ENCODE measurements at regions not wholly inside any gene's neighbourhood (a gene's known extent, or its start where the extent isn't known, plus 50 kb on each side); places are given as distances from the start of the nearest gene placed in this dataset.
A peak's percentile ranks its signal among the peaks of the same experiment; 100 is the strongest.

DNA sequence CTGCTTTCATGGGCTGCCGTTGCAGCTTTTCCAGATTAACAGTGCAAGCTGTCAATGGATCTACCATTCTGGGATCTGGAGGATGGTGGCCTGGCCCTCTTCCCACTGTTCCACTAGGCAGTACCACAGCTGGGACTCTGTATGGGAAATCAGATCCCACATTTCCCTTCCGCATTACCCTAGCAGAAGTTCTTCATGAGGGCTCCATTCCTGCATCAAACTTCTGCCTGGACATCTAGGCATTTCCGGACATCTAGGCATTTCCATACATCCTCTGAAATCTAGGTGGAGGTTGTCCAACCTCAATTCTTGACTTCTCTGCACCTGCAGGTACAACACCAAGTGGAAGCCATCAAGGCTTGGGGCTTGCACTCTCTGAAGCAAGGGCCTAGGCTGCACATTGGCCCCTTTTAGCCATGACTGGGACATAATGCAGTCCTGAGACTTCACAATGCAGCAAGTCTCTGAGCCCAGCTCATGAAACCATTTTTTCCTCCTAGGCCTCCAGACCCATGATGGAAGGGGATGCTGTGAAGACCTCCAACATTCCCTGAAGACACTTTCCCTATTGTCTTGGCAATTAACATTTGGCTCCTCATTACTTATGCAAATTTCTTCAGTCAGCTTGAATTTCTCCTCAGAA lies 863.3 kb downstream of the C12orf50 start:
- no peak for DNase-seq (ENCODE audit: low spot score)

DNA sequence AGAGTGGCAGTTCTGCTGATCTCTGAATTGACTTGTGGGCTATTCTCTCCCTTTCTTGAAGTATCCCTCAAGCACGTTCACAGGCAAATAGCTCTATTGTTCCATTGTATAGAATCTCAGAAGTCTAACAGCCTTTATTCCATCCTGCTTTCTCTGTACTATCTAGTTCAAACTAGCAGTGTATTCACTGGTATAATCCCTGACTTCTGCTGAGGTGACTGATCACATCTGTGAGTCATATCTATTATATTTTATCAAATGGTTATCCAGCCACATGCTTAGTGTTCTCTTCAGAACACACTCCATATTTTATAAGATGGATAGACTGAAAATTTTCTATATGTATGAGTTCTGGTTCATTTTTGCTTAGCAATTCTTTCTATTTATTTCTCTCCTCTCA lies 866.1 kb downstream of the C12orf50 start:
- DNase-seq (ENCODE audit: low spot score) = no peak

DNA sequence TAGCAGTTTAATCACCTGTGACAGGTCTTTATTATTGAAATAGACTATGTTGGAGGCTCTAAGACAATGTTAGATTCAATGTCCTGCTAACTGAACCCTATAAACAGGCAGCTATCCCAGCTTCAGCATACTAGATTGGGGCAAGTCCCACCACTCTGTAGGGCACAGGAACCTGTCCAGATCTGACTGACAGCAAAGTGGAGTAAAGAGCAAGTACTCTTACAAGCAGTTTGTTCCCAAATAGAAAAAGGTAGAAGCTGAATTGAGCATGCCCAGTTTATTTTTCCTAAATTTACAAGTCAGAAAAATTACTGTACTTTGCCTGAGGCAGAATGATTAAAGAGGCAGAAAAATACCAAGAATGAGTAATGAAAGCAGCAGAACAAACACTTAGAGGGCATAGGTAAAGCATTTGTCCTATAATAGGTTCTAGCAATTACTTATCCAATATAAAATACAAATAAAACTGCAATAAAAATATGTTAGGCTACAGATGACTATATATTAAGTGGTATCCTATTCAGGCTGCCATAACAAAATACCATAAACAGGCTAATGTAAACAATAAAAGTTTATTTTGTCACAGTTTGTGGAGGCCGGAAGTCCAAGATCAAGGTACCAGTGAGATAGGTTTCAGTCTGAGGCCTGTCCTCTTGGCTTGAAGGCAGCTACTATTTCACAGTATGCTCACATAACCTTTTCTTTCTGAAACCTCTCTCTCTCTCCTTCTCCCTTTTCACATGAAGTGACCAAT lies 868.2 kb downstream of the C12orf50 start:
- DNase-seq (ENCODE audit: low spot score) = no peak

DNA sequence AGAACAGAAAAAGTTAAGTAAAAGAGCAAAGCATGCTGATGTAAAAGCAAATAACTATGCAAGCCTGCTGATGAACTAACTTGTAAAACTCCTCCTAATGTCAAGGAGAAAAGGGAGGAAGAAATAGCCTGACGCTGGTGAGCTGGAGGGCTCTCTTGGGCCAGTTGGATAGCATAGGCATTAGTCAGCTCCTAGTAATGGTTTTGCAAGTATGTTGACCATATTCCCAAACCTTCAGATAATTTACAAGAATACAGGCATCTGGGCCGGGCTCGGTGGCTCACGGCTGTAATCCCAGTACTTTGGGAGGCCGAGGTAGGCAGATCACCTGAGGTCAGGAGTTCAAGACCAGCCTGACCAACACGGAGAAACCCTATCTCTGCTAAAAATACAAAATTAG lies 871.4 kb downstream of the C12orf50 start:
- no peak for DNase-seq (ENCODE audit: low spot score)

DNA sequence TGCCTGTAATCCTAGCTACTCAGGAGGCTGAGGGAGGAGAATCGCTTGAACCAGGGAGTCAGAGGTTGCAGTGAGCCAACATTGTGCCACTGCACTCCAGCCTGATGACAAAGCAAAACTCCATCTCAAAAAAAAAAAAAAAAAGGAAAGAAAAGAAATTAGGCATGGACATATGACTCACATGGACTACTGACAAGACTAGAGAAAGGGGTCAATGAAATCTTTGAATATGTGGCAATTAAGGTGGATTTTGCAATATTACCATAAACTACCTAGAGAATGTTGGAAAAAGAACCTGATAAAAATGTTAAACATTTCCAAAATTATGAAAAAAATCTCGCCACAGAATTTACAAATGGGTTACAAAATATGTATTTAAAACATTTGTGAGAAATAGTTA lies 873.6 kb downstream of the C12orf50 start:
- no peak for DNase-seq (ENCODE audit: low spot score)

DNA sequence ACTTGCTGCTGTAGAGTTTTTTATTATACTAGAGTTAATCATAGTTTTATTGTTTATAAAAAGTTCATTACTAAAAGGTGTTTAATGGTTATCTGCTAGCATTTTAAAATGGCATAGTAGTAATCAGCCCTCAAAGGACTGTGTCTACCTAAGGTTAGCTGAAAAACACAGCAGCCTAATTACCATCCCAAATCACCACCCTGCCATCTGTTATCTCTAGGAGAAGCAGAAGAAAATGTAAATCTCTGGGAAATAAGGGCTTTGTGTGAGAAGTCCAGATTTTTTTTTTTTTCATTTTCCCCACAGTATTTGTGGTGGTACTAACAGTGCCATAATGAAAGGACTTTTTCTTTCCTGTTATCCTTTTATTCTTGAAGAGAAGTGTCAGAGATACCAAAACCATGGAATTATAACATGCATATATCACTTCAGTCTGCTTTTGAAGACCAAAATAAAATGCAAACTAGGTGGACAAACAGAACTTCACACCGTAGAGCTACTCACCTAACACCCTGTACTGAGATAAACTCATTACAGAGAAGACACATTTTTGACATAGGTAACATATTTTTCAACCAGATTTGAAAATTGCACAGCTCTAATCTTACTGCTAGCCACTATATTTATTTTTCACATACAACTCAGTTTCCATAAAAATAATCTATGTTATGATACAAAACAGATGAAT lies 876.2 kb downstream of the C12orf50 start:
- no peak for DNase-seq (ENCODE audit: low spot score)

DNA sequence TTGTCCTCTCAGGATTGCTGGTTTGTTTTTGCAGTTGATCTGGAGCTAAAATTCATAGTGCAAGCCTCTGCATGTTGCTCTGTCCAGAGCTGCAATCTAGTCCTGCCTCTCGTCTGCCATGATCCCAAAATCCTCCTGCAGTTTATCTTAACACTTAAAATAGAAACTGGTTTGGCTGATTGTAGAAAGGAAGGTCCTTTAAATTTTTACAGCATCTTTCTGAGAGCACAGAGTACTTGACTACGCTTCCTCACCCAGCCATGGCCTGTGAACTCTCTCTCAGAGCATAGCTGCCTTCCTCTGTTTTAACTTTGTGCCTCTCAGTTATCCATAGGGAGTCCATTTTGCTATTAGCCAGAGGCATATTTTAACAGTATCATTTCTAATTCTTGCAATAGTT lies 877.1 kb downstream of the C12orf50 start:
- DNase-seq (ENCODE audit: low spot score) = no peak

DNA sequence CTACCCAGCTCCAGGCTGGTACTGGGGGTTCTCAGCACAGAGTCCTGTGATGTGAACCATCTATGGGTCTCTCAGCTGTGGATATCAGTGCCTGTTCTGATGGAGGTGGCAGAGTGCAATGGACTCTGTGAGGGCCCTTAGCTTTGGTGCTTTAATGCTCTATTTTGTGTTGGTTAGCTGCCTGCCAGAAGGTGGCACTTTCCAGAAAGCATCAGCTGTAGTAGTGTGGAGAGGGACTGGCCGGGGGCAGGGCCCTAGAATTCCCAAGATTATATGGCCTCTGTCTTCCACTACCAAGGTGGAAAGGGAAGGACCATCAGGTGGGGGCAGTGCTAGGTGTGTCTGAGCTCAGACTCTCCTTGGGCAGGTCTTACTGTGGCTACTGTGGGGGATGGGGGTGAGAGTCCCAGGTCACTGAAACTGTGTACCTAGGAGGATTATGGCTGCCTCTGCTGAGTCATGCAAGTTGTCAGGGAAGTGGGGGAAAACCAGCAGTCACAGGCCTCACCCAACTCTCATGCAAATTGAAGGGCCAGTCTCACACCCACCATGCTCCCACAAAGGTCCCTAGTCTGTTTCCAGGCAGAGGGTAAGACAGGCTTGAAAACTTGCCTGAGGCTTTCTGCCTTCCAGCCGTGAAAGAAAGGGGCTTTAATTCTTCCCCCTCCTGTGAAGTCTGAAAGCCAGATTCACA lies 878.1 kb downstream of the C12orf50 start:
- peak; percentile 25 for DNase-seq (ENCODE audit: low spot score)

DNA sequence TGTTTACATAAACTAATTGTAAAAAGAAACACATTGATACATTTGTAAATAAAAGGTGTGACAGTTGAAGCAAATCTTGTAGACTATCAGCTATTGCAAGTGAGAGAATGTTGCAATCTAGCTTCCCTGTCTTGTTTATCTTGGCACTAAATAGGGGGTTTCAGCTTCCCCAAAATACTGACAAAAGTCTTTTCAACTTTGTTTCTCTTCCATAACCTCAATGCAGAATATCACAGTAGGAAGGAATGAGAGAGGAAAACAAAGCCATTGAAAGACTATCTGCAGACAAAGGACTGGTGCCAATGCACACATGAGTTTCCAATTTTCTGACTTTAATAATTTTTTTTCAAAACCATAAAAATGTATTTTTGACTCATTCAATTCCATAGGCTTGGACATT lies 886.2 kb upstream of the MGAT4C start:
- DNase-seq (ENCODE audit: low spot score) = no peak

DNA sequence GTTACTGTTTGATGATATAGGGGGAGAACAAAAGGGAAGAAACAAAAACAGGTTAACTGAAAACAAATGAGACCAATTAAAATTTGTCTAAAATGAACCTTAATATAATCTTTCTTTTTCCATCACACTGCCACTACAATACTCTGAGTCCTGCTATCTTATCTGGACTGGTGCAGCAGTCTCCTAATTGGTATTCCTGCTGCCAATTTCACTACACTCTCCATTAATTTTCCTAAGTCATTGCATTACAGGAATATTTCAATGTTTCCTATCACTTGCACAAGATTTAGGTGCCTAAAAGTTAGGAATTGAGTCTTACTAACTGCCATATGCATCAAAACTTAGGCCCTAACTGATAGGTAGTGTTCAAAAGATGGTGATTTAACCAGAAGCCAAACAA lies 884.9 kb upstream of the MGAT4C start:
- DNase-seq (ENCODE audit: low spot score) = no peak

DNA sequence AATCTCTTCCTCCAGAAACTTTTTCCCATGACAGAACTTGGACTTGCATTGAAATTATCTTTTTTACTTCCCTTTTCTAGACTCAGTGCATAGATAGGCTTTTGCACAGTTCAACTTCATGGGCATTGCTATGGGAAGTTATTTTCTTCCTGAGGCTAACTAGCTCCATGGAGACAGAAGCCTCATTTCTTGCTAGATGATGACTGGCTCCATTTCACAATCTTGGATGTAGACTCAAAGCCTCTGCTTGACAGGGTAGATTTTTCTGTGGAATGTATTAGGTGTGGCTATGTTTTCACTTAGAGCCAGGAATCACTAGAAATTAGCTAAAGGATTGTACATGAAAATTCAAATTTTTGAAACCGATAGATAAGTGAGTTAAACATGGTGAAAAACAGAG lies 884.1 kb upstream of the MGAT4C start:
- no peak for DNase-seq (ENCODE audit: low spot score)

DNA sequence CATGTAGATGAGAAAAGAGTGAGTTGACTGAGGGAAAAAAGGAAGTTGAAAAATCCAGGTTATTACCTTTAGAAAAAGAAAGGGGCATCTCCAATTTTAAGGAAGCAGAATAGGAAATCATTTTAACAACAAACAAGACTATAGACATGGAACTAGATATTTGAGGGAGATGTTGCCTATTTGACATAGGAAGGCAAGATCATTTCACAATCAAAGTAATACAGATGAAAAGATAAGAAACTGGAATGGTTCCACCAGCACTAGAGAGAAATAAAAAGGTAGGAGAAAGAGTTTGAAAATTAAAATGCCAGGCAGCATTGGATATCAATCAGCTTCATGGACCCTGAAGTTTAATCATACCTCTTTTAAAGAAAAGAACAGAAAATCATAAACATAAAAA lies 881.0 kb upstream of the MGAT4C start:
- no peak for DNase-seq (ENCODE audit: low spot score)

DNA sequence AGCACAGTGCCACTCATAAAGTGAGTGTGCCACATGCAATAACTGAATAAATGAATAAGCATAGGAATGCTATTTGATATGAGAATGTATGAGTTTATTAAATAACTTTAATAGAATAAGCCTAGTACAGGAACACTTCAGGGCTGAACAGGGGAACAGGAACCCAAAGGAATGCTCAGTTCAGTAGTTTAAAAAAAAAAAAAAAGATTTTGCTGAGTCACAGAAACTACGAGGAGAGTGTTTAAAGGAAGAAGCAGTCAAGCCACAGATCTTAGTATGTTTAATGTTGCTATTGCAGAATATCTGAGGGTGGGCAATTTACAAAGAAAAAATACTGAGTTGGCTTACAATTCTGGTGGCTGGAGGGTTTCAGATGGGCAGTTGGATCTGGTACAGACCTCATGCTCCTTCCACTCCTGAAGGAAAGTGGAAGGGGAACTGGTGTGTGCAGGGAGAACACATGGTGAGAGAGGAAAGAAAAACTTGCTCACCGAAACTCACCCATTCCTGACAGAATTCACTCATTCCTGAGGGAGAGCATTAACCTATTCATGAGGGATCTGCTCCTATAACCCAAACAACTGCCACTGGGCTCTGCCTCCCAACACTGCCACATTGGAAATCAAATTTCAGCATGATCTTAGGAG lies 880.3 kb upstream of the MGAT4C start:
- no peak for DNase-seq (ENCODE audit: low spot score)

DNA sequence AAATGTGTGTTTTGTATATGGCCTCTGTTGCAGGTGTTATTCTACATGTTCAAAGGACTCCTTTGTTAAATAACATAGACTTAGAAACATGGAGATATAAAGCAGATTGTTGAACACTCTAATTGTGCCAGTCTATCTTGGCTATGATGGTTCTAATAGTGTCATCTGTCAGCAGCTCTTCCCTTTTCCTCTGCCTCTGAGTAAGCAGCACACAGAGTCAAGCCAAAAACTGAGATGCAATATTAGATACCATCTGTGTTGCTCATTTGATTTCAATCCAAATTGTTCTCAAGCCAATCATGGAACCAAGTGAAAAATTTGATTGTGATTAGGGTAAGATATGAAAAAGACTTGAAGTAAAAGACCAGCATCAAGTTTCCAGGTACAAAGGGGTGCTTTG lies 871.1 kb upstream of the MGAT4C start:
- no peak for DNase-seq (ENCODE audit: low spot score)

DNA sequence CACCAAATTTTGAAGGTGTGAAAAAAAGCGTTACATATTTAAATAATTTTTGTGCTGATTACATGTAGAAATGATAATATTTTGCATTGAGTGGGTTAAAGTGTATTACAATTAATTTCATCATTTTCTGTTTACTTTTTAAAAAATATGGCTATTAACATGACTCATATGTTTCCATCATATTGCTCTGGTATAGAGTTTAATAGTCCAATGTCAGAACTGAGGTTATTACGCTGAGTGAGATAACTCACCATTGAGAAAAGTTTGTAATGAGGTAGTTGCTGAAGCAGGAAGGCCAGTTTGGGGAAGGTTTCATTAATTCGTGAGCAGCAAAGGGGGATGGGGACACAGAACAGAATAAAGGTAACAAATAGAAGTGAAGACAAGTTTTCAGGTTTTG lies 865.7 kb upstream of the MGAT4C start:
- no peak for DNase-seq (ENCODE audit: low spot score)

DNA sequence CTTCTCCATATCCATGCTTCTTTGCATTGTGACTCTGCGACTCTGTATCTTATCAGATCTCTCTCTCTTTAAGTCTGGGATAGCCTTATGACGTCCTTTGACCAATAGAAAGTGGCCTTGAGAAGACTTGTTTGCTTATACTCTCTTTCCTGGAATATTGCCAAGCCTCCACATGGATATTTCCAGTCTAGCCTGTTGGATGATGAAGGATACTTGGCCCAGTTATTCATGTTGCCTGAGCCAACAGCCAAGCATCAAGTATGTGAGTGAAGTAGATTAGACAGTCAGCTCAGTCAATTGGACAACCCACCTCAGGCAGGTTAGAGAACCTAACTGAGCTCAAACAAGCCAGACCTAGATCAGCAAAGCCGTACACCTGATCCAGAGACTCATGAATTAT lies 864.2 kb upstream of the MGAT4C start:
- DNase-seq (ENCODE audit: low spot score) = peak; percentile 66

DNA sequence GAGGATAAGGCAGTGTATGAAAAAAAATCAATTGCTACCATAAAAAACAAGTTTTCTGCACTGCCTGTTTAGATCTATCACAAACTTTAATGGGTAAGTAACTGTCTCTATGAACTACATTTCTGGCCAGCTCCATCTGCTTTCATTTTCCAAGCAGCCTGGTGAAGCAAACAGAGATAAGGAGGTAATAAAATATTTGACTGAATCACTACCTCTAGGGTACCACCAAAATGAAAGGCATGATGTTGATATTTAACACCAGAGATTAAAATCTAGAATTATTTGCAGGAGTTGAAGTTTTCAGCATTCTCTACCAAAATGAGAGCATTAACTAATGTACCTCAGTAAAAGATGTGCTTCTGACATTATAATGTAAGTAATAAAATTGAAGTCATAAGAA lies 863.5 kb upstream of the MGAT4C start:
- no peak for DNase-seq (ENCODE audit: low spot score)

DNA sequence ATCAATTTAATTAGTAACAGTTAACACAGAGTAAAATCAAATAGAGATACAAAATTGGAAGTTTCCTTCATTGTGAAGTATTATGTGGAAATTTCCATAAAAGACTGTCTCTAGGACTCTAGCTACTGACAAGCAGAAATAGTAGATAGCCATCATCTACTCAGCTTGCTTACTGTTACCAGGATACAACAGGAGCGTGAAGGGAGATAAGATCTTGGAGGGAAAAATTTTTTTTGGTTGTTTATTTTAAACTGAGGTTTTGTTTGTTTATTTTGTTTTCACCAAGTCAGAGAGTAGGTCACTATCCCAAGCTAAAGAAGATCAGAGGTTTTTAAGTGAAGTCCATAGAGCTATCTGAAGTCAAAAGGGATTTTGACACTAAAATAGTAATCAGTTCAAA lies 861.3 kb upstream of the MGAT4C start:
- DNase-seq (ENCODE audit: low spot score) = no peak

DNA sequence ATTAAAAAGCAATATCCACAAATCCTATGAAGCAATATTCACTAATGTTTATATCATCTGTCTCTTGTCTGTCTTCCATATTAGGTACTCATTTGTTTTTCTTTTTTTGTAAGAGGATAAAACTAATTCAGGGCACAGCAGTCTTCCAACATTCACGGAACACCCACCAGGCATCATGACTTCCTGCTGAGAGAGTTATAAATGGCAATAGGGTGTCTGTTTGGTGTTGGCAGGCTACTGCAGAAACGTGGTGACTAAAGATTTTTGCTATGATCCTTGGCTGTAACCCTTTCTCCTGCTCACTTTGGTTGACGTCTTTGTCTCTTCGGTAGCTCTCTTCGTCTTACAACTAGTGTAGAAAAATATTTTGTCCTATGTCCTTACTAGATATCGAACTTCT lies 860.6 kb upstream of the MGAT4C start:
- no peak for DNase-seq (ENCODE audit: low spot score)

DNA sequence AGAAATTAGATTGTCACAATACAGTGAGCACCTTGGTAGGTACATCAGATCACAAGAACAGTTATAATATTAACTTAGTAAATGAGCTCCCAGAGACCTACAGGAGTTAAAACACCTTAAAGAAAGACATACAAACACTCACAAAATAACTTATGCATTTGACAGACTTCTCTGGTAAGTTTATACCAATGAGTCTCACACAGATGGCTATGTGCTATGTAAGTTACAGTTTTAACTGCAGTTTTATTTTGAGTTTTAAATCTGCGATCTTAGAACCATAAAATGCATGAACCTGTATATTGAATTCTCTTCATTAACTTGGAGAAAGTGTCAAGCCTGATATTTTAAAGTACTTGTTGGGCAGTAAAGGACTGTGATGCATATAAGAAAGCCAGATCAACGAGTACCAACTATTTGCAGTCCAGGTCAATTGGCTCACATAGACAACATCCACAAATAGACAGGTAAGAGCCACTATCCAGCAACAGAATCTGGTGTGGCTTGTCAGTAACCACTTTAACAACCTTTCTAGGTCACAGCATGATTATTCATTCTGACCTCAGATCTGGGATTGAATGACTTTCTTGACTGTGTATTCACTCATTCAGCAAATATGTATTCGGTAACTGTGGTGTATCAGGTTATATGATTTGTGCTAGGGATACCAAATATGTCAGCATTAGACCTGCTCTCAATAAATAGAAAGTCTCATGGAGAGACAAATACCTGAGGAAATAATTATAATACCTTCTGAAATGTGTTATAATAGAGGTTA lies 856.6 kb upstream of the MGAT4C start:
- no peak for DNase-seq (ENCODE audit: low spot score)

DNA sequence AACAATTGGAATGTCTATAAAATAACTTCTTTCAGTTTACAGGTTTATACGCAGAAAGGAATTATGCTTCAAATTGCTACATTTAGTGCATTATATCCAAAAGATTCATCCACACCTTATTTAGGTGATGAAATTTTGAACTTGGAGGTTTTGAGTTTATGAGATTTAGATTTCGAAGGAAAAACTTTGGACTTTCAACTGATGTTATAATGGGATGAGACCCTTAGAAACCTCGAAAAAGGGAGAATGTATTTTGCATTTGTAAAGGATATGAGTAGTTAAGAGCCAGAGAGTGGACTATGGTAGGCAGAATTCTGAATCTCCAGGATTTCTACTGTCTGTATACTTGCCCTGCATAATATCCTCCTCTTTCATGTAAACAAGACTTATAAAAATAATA lies 851.6 kb upstream of the MGAT4C start:
- no peak for DNase-seq (ENCODE audit: low spot score)
